Effector CD4-positive, alpha-beta T cell (primary cell): ENCODE measurements at regions not wholly inside any gene's neighbourhood (a gene's known extent, or its start where the extent isn't known, plus 50 kb on each side); places are given as distances from the start of the nearest gene placed in this dataset.

Experiments
- DNase-seq: peaks from one replicate; pipeline ENCODE4 v3.0.0-alpha.2; 2020

GRCh38 chr18:45384962-45385315 lies 230.3 kb upstream of the SLC14A2 start:
- DNase-seq = no peak

- DNase-seq = no peak
Observed at GRCh38 chr18:45386041-45386655, 229.1 kb upstream of the SLC14A2 start.

GRCh38 chr18:45387229-45387628 lies 228.0 kb upstream of the SLC14A2 start:
- no peak for DNase-seq

- no peak for DNase-seq
Observed at GRCh38 chr18:45398448-45398847, 216.8 kb upstream of the SLC14A2 start.

- DNase-seq = no peak
Observed at GRCh38 chr18:45399146-45399545, 216.1 kb upstream of the SLC14A2 start.

GRCh38 chr18:45399643-45400042 lies 215.6 kb upstream of the SLC14A2 start:
- DNase-seq = no peak

GRCh38 chr18:45402485-45403056 lies 212.7 kb upstream of the SLC14A2 start:
- no peak for DNase-seq

- no peak for DNase-seq
Observed at GRCh38 chr18:45403341-45404049, 211.8 kb upstream of the SLC14A2 start.

GRCh38 chr18:45408218-45408617 lies 207.1 kb upstream of the SLC14A2 start:
- DNase-seq = no peak

GRCh38 chr18:45409971-45410370 lies 205.3 kb upstream of the SLC14A2 start:
- no peak for DNase-seq

- DNase-seq = no peak
Observed at GRCh38 chr18:45412577-45412976, 202.7 kb upstream of the SLC14A2 start.

GRCh38 chr18:45413180-45413836 lies 202.0 kb upstream of the SLC14A2 start:
- DNase-seq = no peak

GRCh38 chr18:45415614-45416013 lies 199.7 kb upstream of the SLC14A2 start:
- no peak for DNase-seq

- DNase-seq = no peak
Observed at GRCh38 chr18:45416168-45416567, 199.1 kb upstream of the SLC14A2 start.

GRCh38 chr18:45417392-45417791 lies 197.9 kb upstream of the SLC14A2 start:
- no peak for DNase-seq

- no peak for DNase-seq
Observed at GRCh38 chr18:45423659-45424058, 191.6 kb upstream of the SLC14A2 start.

GRCh38 chr18:45430041-45430440 lies 185.2 kb upstream of the SLC14A2 start:
- no peak for DNase-seq

- DNase-seq = no peak
Observed at GRCh38 chr18:45435810-45436209, 179.5 kb upstream of the SLC14A2 start.

GRCh38 chr18:45437366-45437765 lies 177.9 kb upstream of the SLC14A2 start:
- DNase-seq = no peak

GRCh38 chr18:45439851-45440645 lies 175.2 kb upstream of the SLC14A2 start:
- no peak for DNase-seq

GRCh38 chr18:45441110-45441847 lies 174.0 kb upstream of the SLC14A2 start:
- DNase-seq = no peak

GRCh38 chr18:45444040-45444439 lies 171.2 kb upstream of the SLC14A2 start:
- DNase-seq = no peak
